ENCODE measurements at regions not wholly inside any gene's neighbourhood (a gene's known extent, or its start where the extent isn't known, plus 50 kb on each side); places are given as distances from the start of the nearest gene placed in this dataset.

GRCh38 chr5:125002727-125003598 lies 256.5 kb upstream of the ZNF608 start:
- Histone ChIP-seq H3K4me3 (ENCODE audit: low read depth, low read length) (no peak overlapping the region), H3K4me1 (ENCODE audit: insufficient read depth) (no peaks in the 10 kb centered on the region), H3K27ac (ENCODE audit: low read depth) (no peak overlapping the region), H3K36me3 (ENCODE audit: insufficient read depth) (no peaks in the 10 kb centered on the region)
- DNase-seq (ENCODE audit: extremely low spot score), result no peak
- WGBS, result 83% methylated on average over 1 of the region's 1 CpG

GRCh38 chr5:125004009-125004408 lies 257.6 kb upstream of the ZNF608 start:
- DNase-seq (ENCODE audit: extremely low spot score), result no peak
- Histone ChIP-seq H3K36me3 (ENCODE audit: insufficient read depth) (no peaks in the 10 kb centered on the region), H3K4me1 (ENCODE audit: insufficient read depth) (no peaks in the 10 kb centered on the region), H3K27ac (ENCODE audit: low read depth) (no peak overlapping the region), H3K4me3 (ENCODE audit: low read depth, low read length) (no peak overlapping the region)
- WGBS, result 66% methylated on average over 5 of the region's 5 CpGs

- H3K36me3 ChIP-seq (ENCODE audit: insufficient read depth), result no peaks in the 10 kb centered on the region
- no peaks in the 10 kb centered on the region for H3K4me1 ChIP-seq (ENCODE audit: insufficient read depth)
- no peak overlapping the region for H3K4me3 ChIP-seq (ENCODE audit: low read depth, low read length)
- no peak for DNase-seq (ENCODE audit: extremely low spot score)
- 58% methylated on average over 4 of the region's 4 CpGs for WGBS
- H3K27ac ChIP-seq (ENCODE audit: low read depth), result no peak overlapping the region
Observed at GRCh38 chr5:125005266-125005665, 258.8 kb upstream of the ZNF608 start.

DNA sequence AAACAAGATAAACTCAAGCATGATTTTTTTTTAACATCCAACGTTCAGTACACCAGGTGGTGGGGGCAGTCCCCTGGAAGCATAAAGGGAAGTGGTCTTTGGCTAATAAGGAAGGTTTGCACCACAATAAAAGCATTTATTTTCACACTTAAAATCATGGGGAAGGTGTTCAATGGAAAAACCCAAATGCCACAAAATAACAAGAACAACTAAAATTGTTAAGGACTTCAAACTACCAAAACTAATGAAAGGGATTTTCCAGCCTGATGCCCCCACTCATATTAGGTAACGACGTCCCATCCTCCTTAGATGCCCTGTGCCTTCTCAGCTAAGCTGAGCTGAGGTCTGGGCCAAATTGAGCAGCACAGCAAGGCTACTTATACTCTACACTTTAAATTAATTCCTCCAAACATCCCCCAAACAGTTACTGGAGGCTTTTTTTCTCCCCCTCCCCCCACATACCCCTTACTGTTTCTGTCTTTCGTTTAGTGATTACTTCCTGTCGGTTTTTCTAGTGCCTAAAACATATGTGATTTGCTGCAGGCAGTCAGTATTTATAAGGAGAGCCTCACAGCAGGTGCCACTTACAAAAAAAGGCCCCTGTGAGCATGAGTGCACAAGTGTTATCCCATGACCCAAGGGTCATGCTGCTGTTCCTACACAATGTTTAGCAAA lies 259.7 kb upstream of the ZNF608 start:
- no peak overlapping the region for H3K27ac ChIP-seq (ENCODE audit: low read depth)

GRCh38 chr5:125010356-125010755 lies 263.9 kb upstream of the ZNF608 start:
- no peak for DNase-seq (ENCODE audit: extremely low spot score)
- Histone ChIP-seq H3K4me3 (ENCODE audit: low read depth, low read length) (no peak overlapping the region), H3K36me3 (ENCODE audit: insufficient read depth) (no peaks in the 10 kb centered on the region), H3K4me1 (ENCODE audit: insufficient read depth) (no peaks in the 10 kb centered on the region), H3K27ac (ENCODE audit: low read depth) (no peak overlapping the region)
- 93% methylated on average over 7 of the region's 7 CpGs for WGBS

More for the DNA sequence above, 259.7 kb upstream of the ZNF608 start:
- H3K4me1 ChIP-seq (ENCODE audit: insufficient read depth), result no peaks in the 10 kb centered on the region
- 67% methylated on average over 5 of the region's 5 CpGs for WGBS
- H3K36me3 ChIP-seq (ENCODE audit: insufficient read depth), result no peaks in the 10 kb centered on the region
- DNase-seq (ENCODE audit: extremely low spot score), result no peak
- H3K4me3 ChIP-seq (ENCODE audit: low read depth, low read length), result no peak overlapping the region

DNA sequence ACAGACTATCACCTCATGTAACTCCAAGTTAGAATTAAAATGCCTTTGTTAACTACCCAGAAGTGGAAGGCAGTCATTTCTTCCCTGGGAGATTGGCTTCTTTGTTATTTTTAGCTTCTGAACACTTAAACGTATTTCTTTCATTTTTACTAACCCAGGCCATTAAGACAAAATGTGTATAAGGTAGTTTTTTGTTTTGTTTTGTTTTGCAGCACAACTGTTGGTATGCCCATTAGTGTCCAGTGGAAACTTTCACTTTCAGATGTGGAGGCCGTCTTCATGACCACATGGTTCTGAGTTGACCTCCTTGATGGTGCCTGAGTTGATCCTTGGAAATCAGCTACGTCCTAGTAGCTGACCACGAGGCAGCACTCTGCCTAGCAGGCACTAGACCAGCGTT lies 264.6 kb upstream of the ZNF608 start:
- DNase-seq (ENCODE audit: extremely low spot score), result no peak
- Histone ChIP-seq H3K4me3 (ENCODE audit: low read depth, low read length) (no peak overlapping the region), H3K36me3 (ENCODE audit: insufficient read depth) (no peaks in the 10 kb centered on the region), H3K27ac (ENCODE audit: low read depth) (no peak overlapping the region), H3K4me1 (ENCODE audit: insufficient read depth) (no peaks in the 10 kb centered on the region)
- 94% methylated on average over 5 of the region's 5 CpGs for WGBS

DNA sequence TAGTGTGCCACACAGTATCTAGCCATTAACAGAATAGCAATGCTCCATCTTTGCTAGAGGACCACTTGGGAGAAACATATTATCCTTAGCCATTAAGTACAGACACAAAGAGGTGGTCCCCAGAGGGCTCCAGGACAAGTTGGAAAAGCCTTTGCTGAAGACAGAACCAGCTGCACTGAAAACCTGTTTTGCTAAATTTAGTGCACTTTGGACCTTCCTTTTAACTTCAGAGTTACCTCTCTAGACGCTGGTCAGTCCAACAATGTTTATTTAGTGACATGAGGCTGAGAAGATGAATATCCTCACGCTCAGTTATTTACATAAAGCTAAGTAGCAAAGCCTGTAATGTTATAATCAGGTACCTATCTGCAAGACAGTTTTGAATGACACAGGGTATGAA lies 265.0 kb upstream of the ZNF608 start:
- no peak overlapping the region for H3K27ac ChIP-seq (ENCODE audit: low read depth)
- no peak overlapping the region for H3K4me3 ChIP-seq (ENCODE audit: low read depth, low read length)
- WGBS, result 80% methylated on average over 2 of the region's 2 CpGs
- no peaks in the 10 kb centered on the region for H3K36me3 ChIP-seq (ENCODE audit: insufficient read depth)
- no peak for DNase-seq (ENCODE audit: extremely low spot score)
- no peaks in the 10 kb centered on the region for H3K4me1 ChIP-seq (ENCODE audit: insufficient read depth)

GRCh38 chr5:125011947-125012346 lies 265.5 kb upstream of the ZNF608 start:
- DNase-seq (ENCODE audit: extremely low spot score), result no peak
- H3K4me3 ChIP-seq (ENCODE audit: low read depth, low read length), result no peak overlapping the region
- no peaks in the 10 kb centered on the region for H3K4me1 ChIP-seq (ENCODE audit: insufficient read depth)
- no peaks in the 10 kb centered on the region for H3K36me3 ChIP-seq (ENCODE audit: insufficient read depth)
- H3K27ac ChIP-seq (ENCODE audit: low read depth), result no peak overlapping the region
- WGBS, result 57% methylated on average over 4 of the region's 4 CpGs

DNA sequence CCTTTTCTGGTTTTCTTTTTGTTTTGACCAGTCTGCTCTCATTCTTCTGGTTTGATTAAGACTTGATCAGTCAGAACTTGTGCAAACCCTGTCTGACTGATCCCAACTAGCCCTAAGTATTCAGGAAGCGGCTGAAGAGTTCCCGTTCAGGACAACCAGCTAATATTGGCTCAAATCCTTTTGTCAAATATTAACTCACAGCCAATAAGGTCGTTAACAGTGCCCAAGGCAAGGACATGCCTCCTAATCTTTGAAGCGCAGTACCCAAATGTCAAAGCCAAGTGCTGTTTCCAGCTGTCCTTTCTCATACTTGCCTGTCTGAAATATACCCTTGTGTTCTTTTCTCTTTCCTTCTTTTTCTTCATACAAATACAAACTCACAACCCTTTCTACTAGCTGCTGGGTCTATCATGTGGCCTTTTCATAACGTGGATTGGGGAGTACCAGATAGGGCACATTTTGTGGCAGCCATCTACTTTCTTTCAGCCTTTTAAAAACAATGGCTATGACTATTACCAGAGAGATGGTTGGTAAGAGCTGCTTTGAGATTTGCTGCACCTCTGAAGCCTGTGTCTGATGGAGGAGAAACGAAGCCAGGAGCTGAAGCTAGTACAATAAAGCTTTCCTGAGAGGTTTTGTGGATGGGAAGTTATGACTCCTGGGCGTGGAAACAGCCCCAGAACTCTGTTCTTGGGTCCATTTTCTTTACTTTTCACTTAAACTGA lies 266.4 kb upstream of the ZNF608 start:
- 71% methylated on average over 7 of the region's 7 CpGs for WGBS

DNA sequence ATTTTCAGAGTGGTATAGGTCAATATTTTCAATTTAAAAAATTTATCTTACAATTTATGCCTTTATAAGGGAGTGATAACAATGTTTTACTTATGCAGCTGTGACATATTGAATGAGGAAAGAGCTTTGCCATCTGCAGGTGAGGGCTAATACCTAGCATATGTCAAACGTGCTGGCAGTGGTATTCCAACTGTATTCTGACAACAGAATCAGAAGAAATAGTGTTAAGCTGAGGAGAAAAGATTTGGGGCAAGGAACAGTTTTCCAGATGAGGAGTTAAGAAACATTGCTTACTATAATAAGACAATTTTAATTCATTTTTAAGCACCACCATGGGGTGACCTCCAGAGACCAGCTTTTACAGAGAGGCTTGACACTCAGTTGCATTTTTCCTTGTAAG lies 267.8 kb upstream of the ZNF608 start:
- Histone ChIP-seq H3K36me3 (ENCODE audit: insufficient read depth) (no peaks in the 10 kb centered on the region), H3K27ac (ENCODE audit: low read depth) (no peak overlapping the region), H3K4me3 (ENCODE audit: low read depth, low read length) (no peak overlapping the region), H3K4me1 (ENCODE audit: insufficient read depth) (no peaks in the 10 kb centered on the region)
- 59% methylated on average over 1 of the region's 1 CpG for WGBS
- DNase-seq (ENCODE audit: extremely low spot score), result no peak

More for the DNA sequence above, 266.4 kb upstream of the ZNF608 start:
- Histone ChIP-seq H3K36me3 (ENCODE audit: insufficient read depth) (no peaks in the 10 kb centered on the region), H3K4me1 (ENCODE audit: insufficient read depth) (no peaks in the 10 kb centered on the region), H3K27ac (ENCODE audit: low read depth) (no peak overlapping the region), H3K4me3 (ENCODE audit: low read depth, low read length) (no peak overlapping the region)
- no peak for DNase-seq (ENCODE audit: extremely low spot score)

DNA sequence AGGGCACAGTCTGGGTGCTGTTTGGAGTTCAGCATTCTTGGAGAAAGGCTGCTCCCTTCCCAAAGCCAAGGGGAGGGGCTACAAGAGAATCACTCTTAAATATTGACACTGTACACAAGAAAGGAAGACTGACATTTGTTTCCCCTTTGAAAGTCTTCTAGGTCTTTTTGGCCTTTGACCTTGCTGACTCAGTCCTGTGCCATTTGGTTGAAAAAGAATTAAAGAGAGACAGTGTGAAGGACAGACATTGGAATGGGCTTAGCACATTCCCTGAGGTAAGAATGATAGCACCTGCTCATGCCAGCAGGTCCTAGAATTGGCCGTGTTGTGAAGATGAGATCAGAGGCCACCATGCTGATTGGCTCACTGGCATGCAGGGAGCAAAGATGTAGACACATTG lies 271.4 kb upstream of the ZNF608 start:
- no peak for DNase-seq (ENCODE audit: extremely low spot score)
- 98% methylated on average over 1 of the region's 1 CpG for WGBS
- H3K36me3 ChIP-seq (ENCODE audit: insufficient read depth), result no peaks in the 10 kb centered on the region
- no peak overlapping the region for H3K4me3 ChIP-seq (ENCODE audit: low read depth, low read length)
- H3K4me1 ChIP-seq (ENCODE audit: insufficient read depth), result no peaks in the 10 kb centered on the region
- no peak overlapping the region for H3K27ac ChIP-seq (ENCODE audit: low read depth)

DNA sequence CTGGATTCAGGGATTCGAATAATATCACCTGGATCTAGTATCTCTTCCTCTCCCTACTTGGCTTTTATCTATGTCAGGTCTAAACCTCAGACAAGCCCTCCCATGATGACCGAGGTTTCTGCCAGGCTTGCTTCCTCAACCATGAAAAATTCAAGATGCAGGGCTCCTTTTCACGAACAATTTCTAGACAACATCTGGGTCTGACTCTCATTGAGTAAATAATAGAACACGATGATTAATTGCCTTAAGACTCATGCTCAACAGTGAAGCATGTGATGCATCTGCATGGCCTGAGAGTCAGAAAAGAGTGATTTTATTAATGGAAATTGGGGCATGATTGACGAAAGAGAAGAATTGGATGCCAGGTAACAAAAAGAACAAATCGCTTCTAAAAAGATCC lies 277.2 kb upstream of the ZNF608 start:
- H3K36me3 ChIP-seq (ENCODE audit: insufficient read depth), result no peaks in the 10 kb centered on the region
- DNase-seq (ENCODE audit: extremely low spot score), result no peak
- 58% methylated on average over 6 of the region's 6 CpGs for WGBS
- H3K27ac ChIP-seq (ENCODE audit: low read depth), result no peak overlapping the region
- no peak overlapping the region for H3K4me3 ChIP-seq (ENCODE audit: low read depth, low read length)
- peaks cover 1% of the 10 kb centered on the region for H3K4me1 ChIP-seq (ENCODE audit: insufficient read depth)

DNA sequence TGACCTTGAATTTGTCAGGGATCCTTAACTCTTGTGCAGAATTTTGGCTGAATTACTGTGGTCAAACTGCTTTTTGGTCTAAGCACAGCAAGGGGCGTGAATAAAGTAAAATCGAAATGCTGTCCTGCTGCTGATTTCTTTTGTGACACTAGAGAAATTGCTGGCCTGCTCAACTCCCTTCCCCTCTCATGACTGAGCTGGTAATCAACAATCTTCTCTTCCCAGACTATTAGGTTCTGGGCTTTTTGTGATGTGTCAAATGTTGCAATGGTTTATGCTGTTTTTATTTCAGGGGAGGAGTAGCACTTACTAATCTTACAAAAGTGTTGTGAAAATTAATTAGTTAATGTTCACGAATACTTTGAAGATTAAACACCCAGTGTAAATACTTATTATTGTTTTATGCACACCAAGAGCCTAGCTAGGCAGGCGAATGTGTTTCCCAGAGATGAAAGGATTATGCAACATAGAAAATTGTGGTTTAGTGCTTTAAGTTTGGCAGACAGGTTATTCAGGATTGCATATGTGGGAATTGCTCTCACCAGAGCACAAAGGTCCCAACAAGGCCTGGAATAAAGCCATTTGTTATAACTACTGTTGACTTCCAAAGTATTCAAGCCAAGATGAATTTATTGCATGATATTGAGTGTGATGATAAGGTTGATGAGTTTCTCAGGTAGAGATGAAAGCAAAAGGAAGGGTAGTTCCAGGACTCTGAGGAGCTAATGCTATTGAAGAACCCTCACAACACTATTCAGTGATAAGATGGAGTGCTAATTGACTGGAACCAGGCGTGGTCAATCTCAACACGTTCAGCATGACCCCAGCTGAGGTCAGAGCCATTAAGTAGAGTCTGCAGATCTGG lies 280.7 kb upstream of the ZNF608 start:
- no peaks in the 10 kb centered on the region for H3K36me3 ChIP-seq (ENCODE audit: insufficient read depth)
- no peak overlapping the region for H3K4me3 ChIP-seq (ENCODE audit: low read depth, low read length)
- no peak overlapping the region for H3K27ac ChIP-seq (ENCODE audit: low read depth)
- DNase-seq (ENCODE audit: extremely low spot score), result no peak
- WGBS, result 82% methylated on average over 6 of the region's 6 CpGs
- peaks cover 1% of the 10 kb centered on the region for H3K4me1 ChIP-seq (ENCODE audit: insufficient read depth)

Measured in urinary bladder (tissue), 3 donors.